DOHH2 (cell line): ENCODE measurements at regions not wholly inside any gene's neighbourhood (a gene's known extent, or its start where the extent isn't known, plus 50 kb on each side); places are given as distances from the start of the nearest gene placed in this dataset.
"Not testable (repeated sequence)": the region's sequence is repeated elsewhere in the genome, so short reads cannot be mapped to it uniquely, and the experiment has no call there.

Experiments used
- H3F3A ChIP-seq: fragments of 200-600 bp; sonication (generic), shearing (Covaris generic); 2 replicates; pipeline ENCODE4 v1.6.0; 2016; ENCODE audit warnings: antibody characterized with exemption, mild to moderate bottlenecking; ENCODE audit not compliant: control insufficient read depth, insufficient read depth
- H3K27ac ChIP-seq: fragments of 200-600 bp; sonication (generic); 2 replicates; pipeline ENCODE4 v1.5.1; 2014; ENCODE audit warnings: low read depth, mild to moderate bottlenecking, low read length, moderate library complexity
- H3K27me3 ChIP-seq: fragments of 200-600 bp; sonication (generic); 2 replicates; pipeline ENCODE4 v1.6.1; 2014; ENCODE audit warnings: mild to moderate bottlenecking, low read length, mixed read lengths; ENCODE audit not compliant: control insufficient read depth
- H3K36me3 ChIP-seq: fragments of 200-600 bp; sonication (generic); 2 replicates; pipeline ENCODE4 v1.6.1; 2014; ENCODE audit warnings: mild to moderate bottlenecking, low read length, moderate library complexity, mixed read lengths; ENCODE audit not compliant: control insufficient read depth
- H3K4me1 ChIP-seq: fragments of 200-600 bp; sonication (generic); 2 replicates; pipeline ENCODE4 v1.6.1; 2014; ENCODE audit warnings: mild to moderate bottlenecking, low read length, mixed read lengths; ENCODE audit not compliant: control insufficient read depth
- H3K4me2 ChIP-seq: fragments of 200-600 bp; sonication (generic); 2 replicates; pipeline ENCODE4 v1.6.0; 2014; ENCODE audit warnings: mild to moderate bottlenecking, low read length, moderate library complexity
- H3K4me3 ChIP-seq: fragments of 200-600 bp; sonication (generic); 2 replicates; pipeline ENCODE4 v1.5.1; 2014; ENCODE audit warnings: mild to moderate bottlenecking, low read length, mixed read lengths
- H3K79me2 ChIP-seq: fragments of 200-600 bp; sonication (generic); 2 replicates; pipeline ENCODE4 v1.6.1; 2014; ENCODE audit warnings: mild to moderate bottlenecking, low read length, mixed read lengths; ENCODE audit not compliant: control insufficient read depth
- H3K9me2 ChIP-seq: fragments of 200-600 bp; sonication (generic); replicated peaks from 2 replicates; pipeline ENCODE4 v1.6.1; 2014; ENCODE audit warnings: mild to moderate bottlenecking, low read length, mixed read lengths; ENCODE audit not compliant: control insufficient read depth
- H3K9me3 ChIP-seq: fragments of 200-600 bp; sonication (generic); 2 replicates; pipeline ENCODE4 v1.6.1; 2014; ENCODE audit warnings: antibody characterized with exemption, low read length, mixed read lengths; ENCODE audit not compliant: control insufficient read depth, insufficient read depth
- H4K20me1 ChIP-seq: fragments of 200-600 bp; sonication (generic); 2 replicates; pipeline ENCODE4 v1.6.0; 2014; ENCODE audit warnings: low read depth, mild to moderate bottlenecking, antibody characterized with exemption, low read length, moderate library complexity; ENCODE audit not compliant: control insufficient read depth, insufficient read depth
- CTCF ChIP-seq: fragments of 200-600 bp; sonication (generic); IDR thresholded peaks from one replicate; pipeline ENCODE4 v1.5.1; 2014; ENCODE audit warnings: antibody characterized with exemption, mild to moderate bottlenecking, low read depth, low read length; ENCODE audit not compliant: poor library complexity, severe bottlenecking
- EZH2phosphoT487 ChIP-seq: fragments of 200-600 bp; sonication (generic); IDR thresholded peaks from 2 replicates; pipeline ENCODE4 v1.6.1; 2017; ENCODE audit warnings: borderline replicate concordance, mild to moderate bottlenecking, antibody characterized with exemption, low read length, moderate library complexity, mixed read lengths

DNA sequence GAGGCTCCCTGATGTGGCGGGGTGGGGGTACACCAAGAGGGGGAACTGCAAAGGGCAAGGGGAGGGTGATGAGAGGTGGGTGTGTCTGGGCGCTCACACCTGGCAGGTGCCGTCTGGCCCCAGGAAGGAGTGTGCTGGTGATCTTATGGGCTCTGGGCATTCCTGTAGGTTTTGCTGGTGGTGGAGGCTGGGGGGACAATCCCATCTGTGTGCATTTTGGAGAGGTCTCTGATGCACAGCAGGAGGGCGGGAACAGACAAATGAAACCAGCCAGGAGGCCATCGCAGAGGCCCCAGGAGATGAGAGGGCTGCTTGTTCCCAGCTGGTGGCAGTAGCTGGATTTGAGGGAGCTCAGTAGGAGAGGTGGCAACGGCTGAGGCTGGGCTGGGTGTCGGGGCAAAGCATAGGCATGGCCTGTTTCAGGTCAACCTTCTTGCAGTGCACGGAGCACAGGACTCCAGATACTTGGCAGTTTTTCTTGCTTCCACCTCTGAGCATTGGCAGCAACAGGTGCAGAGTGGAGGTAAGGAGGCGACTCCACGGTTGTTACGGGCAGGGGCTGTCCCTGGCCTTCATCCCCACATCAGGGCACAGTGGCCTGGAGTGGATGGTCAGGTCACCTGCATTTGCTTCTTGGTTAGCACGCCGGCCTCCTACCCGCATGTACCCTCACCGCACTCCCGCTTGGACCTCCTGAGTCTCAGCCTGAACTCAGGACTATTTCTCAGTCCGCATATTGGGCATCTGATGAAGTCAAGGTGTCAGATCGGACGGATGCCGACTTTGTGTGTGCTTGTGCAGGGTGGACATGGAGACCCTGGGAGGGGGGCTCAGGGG is 194.2 kb upstream of the HDAC4 start:
- Histone ChIP-seq H3K4me3 (no peak overlapping the region), H4K20me1 (no peaks in the 10 kb centered on the region), H3K79me2 (no peaks in the 10 kb centered on the region), H3K9me3 (peaks cover 26% of the 10 kb centered on the region; the same call in 1 of the 2 replicates), H3K4me2 (no peak overlapping the region), H3K4me1 (no peaks in the 10 kb centered on the region), H3K36me3 (no peaks in the 10 kb centered on the region), H3K9me2 (no peaks in the 10 kb centered on the region), H3K27me3 (no peaks in the 10 kb centered on the region), H3K27ac (no peak overlapping the region), H3F3A (no peaks in the 10 kb centered on the region)
- TF ChIP-seq CTCF (no peak), EZH2phosphoT487 (no peak)

DNA sequence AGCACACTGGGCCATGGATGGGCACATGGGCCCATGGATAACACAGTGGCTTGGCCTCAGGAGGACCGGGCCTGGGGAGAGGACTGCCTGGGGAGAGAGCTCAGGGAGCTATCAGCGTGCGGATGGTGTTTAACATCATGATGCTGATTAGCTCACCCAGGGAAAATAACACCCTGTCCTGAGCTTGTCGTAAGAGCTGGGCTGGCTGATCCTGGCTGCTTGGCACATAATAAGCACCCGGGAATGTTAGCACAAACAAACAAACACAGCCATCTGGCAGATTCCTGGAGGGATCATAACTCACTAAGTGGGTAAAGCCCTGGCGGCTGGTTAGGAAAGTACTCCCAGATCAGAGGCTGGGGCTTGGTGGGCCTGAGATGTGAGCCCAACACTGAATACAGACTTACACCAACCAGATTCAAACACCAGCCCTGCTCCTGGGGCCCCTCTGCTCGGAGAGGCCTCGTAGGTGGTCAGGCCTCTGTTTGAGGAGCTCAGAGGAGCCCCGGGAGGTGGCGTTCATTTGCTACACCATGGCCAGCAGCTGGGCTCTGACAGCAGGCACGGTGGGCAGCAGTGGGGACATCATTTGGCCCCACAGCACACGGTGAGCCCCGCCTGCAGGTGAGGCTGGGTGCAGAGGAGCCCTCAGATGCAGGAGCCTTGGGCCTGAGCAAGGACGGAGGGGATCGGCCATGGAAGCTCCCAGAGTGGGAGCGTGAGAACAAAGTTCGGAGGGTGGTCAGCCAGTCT is 193.4 kb upstream of the HDAC4 start:
- Histone ChIP-seq H3K4me3 (no peak overlapping the region), H3K27ac (no peak overlapping the region), H4K20me1 (no peaks in the 10 kb centered on the region), H3K4me2 (no peak overlapping the region), H3K9me2 (no peaks in the 10 kb centered on the region), H3K4me1 (no peaks in the 10 kb centered on the region), H3K36me3 (no peaks in the 10 kb centered on the region), H3K79me2 (no peaks in the 10 kb centered on the region), H3K27me3 (no peaks in the 10 kb centered on the region), H3K9me3 (peaks cover 26% of the 10 kb centered on the region; the same call in 1 of the 2 replicates), H3F3A (no peaks in the 10 kb centered on the region)
- TF ChIP-seq EZH2phosphoT487, result no peak
- TF ChIP-seq CTCF, result no peak

GRCh38 chr2:239593455-239593854 is 192.6 kb upstream of the HDAC4 start:
- Histone ChIP-seq H3F3A (no peaks in the 10 kb centered on the region), H3K27me3 (no peaks in the 10 kb centered on the region), H3K4me3 (no peak overlapping the region), H3K4me2 (no peak overlapping the region), H3K9me2 (no peaks in the 10 kb centered on the region), H3K36me3 (no peaks in the 10 kb centered on the region), H3K27ac (no peak overlapping the region), H3K79me2 (no peaks in the 10 kb centered on the region), H4K20me1 (no peaks in the 10 kb centered on the region), H3K4me1 (no peaks in the 10 kb centered on the region), H3K9me3 (peaks cover 26% of the 10 kb centered on the region; the same call in 1 of the 2 replicates)
- TF ChIP-seq EZH2phosphoT487 (no peak), CTCF (no peak)

GRCh38 chr2:239592629-239593290 is 191.9 kb upstream of the HDAC4 start:
- not testable (repeated sequence) for H3K27ac ChIP-seq, H3K4me3 ChIP-seq, H3K27me3 ChIP-seq, H4K20me1 ChIP-seq, H3K79me2 ChIP-seq, H3F3A ChIP-seq, H3K4me1 ChIP-seq, H3K4me2 ChIP-seq, H3K36me3 ChIP-seq, H3K9me2 ChIP-seq
- peaks cover 26% of the 10 kb centered on the region; the same call in 1 of the 2 replicates for H3K9me3 ChIP-seq
